Astrocyte of the cerebellum (primary cell): ENCODE measurements at regions not wholly inside any gene's neighbourhood (a gene's known extent, or its start where the extent isn't known, plus 50 kb on each side); places are given as distances from the start of the nearest gene placed in this dataset.

Experiments
- DNase-seq: peaks from one replicate; pipeline ENCODE4 v3.0.0-alpha.2; 2011; ENCODE audit warnings: low read depth
- H3K4me3 ChIP-seq: 2 replicates; pipeline ENCODE4 v1.5.1; 2011; ENCODE audit warnings: mild to moderate bottlenecking, low read depth, low read length, moderate library complexity
- in situ Hi-C: cut with HindIII; loops from 2 replicates; pipeline ENCODE4 v1.10.0; 2017; ENCODE audit warnings: low sequenced_read_pairs
- TF ChIP-seq, protein P1 (sequence below): IDR thresholded peaks from 2 replicates; pipeline ENCODE4 v1.5.1; 2012; ENCODE audit warnings: low read length, low read depth, moderate library complexity, mild to moderate bottlenecking; ENCODE audit errors: missing control alignments

DNA sequence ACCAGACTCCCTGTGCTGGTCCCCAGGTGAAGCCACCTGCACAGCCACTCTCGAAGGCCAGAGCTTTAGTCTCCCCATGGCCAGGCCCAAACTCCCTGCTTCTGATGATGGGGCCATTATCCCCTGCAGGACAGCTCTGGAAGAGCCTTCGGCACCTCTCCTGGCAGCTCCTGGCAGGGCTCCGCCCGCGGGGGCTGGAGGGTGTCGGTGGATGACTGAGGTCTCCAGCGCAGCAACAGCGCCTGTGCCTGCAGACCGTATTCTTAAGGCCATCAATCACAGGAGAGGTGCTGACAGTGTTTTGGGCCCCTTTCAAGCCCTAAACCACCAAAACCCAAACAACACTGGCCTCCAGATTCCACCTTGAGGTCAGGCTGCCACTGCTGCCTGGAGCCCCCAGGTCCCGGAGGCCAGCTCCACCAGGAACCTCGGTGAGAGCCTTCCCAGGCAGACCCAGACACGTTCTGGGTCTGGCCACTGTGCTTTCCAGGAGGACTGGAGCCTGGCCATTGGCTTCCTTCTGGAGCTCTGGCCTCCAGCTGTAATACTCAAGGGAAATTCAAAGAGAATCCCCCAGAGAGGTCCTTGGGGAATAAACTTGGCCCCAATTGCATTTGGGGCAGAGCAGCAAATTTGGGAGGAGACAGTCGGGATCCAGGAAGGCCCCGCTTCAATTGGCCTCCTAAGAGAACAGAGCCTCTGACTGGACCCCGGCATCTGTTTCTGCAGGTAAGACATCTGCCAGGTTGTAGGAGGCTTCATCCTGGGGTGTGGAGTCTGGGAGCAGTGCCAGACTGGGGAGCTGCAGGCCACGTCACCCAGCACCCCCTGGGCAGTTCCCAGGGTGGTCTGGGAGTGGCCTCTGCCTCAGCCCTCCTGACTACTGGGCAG is 210.6 kb upstream of the RTL1 start:
- TF ChIP-seq, protein P1, sequence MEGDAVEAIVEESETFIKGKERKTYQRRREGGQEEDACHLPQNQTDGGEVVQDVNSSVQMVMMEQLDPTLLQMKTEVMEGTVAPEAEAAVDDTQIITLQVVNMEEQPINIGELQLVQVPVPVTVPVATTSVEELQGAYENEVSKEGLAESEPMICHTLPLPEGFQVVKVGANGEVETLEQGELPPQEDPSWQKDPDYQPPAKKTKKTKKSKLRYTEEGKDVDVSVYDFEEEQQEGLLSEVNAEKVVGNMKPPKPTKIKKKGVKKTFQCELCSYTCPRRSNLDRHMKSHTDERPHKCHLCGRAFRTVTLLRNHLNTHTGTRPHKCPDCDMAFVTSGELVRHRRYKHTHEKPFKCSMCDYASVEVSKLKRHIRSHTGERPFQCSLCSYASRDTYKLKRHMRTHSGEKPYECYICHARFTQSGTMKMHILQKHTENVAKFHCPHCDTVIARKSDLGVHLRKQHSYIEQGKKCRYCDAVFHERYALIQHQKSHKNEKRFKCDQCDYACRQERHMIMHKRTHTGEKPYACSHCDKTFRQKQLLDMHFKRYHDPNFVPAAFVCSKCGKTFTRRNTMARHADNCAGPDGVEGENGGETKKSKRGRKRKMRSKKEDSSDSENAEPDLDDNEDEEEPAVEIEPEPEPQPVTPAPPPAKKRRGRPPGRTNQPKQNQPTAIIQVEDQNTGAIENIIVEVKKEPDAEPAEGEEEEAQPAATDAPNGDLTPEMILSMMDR: no peak
- no peak for DNase-seq
- in situ Hi-C loops: no loop called here
- no peak overlapping the region for H3K4me3 ChIP-seq

DNA sequence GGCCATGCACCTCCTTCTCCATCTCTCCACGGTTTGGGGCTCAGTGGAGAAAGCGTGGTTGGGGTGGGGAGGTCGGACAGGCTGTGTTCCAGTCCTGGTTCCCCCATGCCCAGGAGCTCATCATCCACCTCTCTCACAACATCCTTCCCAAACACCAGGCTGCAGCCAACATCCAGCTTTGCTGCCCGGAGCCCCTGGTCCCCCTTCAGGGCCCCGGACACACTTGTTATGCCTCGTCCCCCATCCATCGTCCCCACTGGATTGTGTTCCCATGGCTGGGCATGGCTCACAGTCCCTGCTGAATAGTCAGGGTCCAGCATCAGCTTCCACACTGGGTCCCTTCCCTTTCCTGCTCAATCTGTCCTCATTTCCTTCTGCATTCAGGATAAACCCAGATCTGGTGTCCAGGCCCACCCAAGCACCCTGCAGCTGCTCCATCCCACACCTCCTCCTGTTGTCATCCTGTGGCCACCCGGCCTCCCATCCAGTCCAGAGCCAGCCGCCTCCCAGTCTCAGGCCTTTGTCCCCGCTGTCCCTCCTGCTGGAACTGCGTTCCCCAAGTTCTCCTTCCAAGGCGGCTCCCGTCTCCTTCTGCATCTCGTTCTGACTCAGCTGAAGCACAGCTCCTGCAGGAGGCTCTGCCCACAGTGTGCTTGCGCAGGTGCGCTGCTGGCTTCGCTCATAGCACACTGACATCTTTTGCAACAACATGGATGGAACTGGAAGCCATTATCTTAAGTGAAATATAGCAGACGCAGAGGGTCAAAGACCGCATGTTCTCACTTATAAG is 211.4 kb upstream of the RTL1 start:
- TF ChIP-seq, protein P1: no peak
- DNase-seq: no peak
- in situ Hi-C loops: no loop called here

DNA sequence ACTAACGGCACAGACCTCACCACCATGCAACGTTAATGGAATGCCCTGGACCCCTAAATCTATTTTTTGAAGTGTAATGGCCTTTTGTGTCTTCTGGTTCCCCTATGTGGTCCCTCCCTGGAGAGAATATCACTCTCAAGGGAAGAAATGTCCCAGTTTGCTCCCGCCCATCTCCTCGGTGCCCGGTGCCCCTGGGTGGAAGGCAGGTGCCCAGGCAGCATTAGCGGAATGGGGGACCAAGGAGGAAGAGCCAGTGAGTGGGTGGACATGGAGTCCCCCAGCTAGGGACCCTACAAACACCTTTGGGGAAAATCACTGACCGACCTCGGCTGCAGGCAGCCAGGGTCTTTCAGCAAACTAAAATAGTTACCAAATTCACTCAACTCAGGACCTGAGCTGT is 212.1 kb upstream of the RTL1 start:
- TF ChIP-seq, protein P1: no peak
- in situ Hi-C loops: no loop called here
- H3K4me3 ChIP-seq: no peak overlapping the region
- no peak for DNase-seq

More for the DNA sequence above, 211.4 kb upstream of the RTL1 start:
- no peak overlapping the region for H3K4me3 ChIP-seq

DNA sequence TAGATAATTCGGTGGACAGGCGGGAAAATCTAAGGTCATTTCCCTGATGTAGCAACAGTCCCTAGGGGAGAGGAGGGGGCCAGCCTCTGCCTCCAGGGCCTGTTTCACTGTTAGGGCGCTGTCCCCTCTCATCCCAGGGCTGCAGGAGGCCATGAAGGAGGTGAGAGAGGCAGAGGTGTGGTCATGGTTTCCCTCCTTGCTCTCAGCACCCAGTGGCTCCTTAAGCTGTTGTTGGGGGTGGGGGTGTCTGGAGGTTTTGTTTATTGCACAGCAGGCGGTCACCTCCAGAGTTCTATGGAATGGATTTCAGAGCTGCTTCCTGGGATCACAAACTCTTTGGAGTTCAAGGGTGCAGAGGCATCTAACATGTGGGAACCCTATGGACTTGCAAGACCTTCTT is 212.5 kb upstream of the RTL1 start:
- no peak for DNase-seq
- in situ Hi-C loops: no loop called here
- H3K4me3 ChIP-seq: no peak overlapping the region
- TF ChIP-seq, protein P1: no peak

DNA sequence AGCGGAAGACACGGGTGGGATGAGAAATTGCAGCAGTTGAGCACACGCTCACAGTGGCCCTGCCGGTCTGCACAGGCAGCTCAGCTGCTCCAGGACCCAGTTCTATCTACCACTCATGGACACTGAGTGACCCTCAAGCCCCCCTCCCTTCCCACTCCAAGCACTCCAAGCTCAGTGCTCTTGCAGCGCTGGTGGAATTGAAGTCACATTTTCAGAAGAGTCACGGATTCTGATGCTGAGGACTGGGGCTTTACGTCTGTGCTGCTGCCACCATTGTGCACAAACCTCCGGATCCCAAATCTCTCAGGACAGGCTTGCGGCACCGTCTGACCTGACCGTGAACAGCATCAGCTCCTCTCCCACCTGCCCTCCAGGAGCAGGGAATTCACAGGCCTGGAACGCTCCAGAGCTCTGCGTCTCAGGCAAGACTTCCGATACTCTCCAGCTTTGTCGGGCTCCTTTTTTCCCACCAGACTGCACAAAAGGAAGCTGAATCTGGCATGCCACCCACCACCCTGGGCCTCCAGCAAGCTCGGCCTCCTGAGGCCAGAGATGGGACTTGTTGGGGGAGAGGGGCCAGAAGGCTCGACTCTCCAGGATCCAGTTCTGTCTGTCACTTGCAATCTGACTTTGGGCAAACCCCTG is 213.1 kb upstream of the RTL1 start:
- in situ Hi-C loops: no loop called here
- TF ChIP-seq, protein P1: no peak
- no peak overlapping the region for H3K4me3 ChIP-seq
- no peak for DNase-seq

DNA sequence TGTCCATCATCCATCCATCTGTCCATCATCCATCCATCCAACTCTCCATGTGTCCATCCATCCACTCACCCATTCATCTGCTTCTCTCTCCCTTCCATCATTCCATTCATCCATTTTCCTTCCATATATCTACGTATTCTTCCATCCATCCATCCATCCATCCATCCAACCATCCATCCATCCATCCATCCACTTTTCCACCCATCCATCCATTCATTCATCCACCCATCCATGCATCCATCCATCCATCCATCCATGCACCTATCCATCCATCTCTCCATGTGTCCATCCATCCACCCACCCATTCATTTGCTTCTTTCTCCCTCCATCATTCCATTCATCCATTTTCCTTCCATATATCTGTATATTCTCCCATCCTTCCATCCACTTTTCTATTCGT is 214.0 kb upstream of the RTL1 start:
- DNase-seq: no peak
- H3K4me3 ChIP-seq: no peak overlapping the region
- in situ Hi-C loops: no loop called here
- TF ChIP-seq, protein P1: no peak
